SK-N-SH (cell line): ENCODE measurements at regions not wholly inside any gene's neighbourhood (a gene's known extent, or its start where the extent isn't known, plus 50 kb on each side); places are given as distances from the start of the nearest gene placed in this dataset.

Experiments
- CTCF ChIA-PET: fragments of 300-600, 350-600 bp; formaldehyde crosslinking; extraction: SDS; loops from one replicate; lab custom pipeline; 2021; lab: Yijun Ruan, JAX
- POLR2A ChIA-PET: fragments of 350-600 bp; sonication (Branson Sonifier 250); formaldehyde crosslinking; extraction: SDS; loops from one replicate; lab custom pipeline; 2020; ENCODE audit warnings: antibody characterized with exemption, inconsistent platforms; lab: Yijun Ruan, JAX
- DNase-seq: peaks from one replicate; pipeline ENCODE4 v3.0.0; 2012
- H2AFZ ChIP-seq: fragments of 200-600 bp; sonication (generic); 2 replicates; pipeline ENCODE4 v1.8.1; 2016; ENCODE audit warnings: antibody characterized with exemption, mild to moderate bottlenecking, low read depth
- H3F3A ChIP-seq: fragments of 200-600 bp; sonication (generic); replicated peaks from 2 replicates; pipeline ENCODE3; 2016; ENCODE audit warnings: antibody characterized with exemption, mild to moderate bottlenecking; ENCODE audit not compliant: insufficient read depth
- H3K27ac ChIP-seq, 2 experiments: fragments of 200-500 bp in 1 of 2; fragments of 200-600 bp in 1 of 2; sonication (Bioruptor generic) in 1 of 2; sonication (generic), shearing (Covaris generic) in 1 of 2; 2 replicates each; pipeline versions ENCODE4 v1.5.1 to v1.6.1; 2014 to 2016; ENCODE audit warnings: low read depth in 2 of 2, inconsistent platforms in 1 of 2, low read length in 1 of 2, mild to moderate bottlenecking in 1 of 2, mixed read lengths in 1 of 2
- H3K27me3 ChIP-seq: fragments of 200-600 bp; sonication (generic), shearing (Covaris generic); 2 replicates; pipeline ENCODE4 v1.6.1; 2016; ENCODE audit warnings: mixed run types; ENCODE audit not compliant: insufficient read depth
- H3K36me3 ChIP-seq, 2 experiments: fragments of 200-500 bp in 1 of 2; fragments of 200-600 bp in 1 of 2; sonication (Bioruptor generic) in 1 of 2; sonication (generic) in 1 of 2; replicated peaks in 1 of 2; 2 replicates each; pipeline versions ENCODE3 to v1.5.1; 2014 to 2016; ENCODE audit warnings: low read length in 1 of 2, mild to moderate bottlenecking in 1 of 2; ENCODE audit not compliant: insufficient read depth in 2 of 2, control insufficient read depth in 1 of 2
- H3K4me1 ChIP-seq, 2 experiments: fragments of 200-500 bp in 1 of 2; fragments of 200-600 bp in 1 of 2; sonication (Bioruptor generic) in 1 of 2; sonication (generic), shearing (Covaris generic) in 1 of 2; 2 replicates each; pipeline versions ENCODE4 v1.5.1 to v1.6.1; 2014 to 2016; ENCODE audit warnings: low read depth in 1 of 2, low read length in 1 of 2, mixed run types in 1 of 2; ENCODE audit not compliant: insufficient read depth in 2 of 2, control insufficient read depth in 1 of 2
- H3K4me2 ChIP-seq: fragments of 200-600 bp; sonication (generic), shearing (Covaris generic); 2 replicates; pipeline ENCODE4 v1.6.1; 2017; ENCODE audit warnings: mixed run types
- H3K4me3 ChIP-seq, 2 experiments: fragments of 200-500 bp in 1 of 2; fragments of 200-600 bp in 1 of 2; sonication (Bioruptor generic) in 1 of 2; sonication (generic), shearing (Covaris generic) in 1 of 2; 2 replicates each; pipeline versions ENCODE4 v1.5.1 to v1.8.1; 2014 to 2016; ENCODE audit warnings: low read depth in 2 of 2, inconsistent platforms in 1 of 2, low read length in 1 of 2, mild to moderate bottlenecking in 1 of 2, mixed read lengths in 1 of 2, moderate library complexity in 1 of 2
- H3K79me2 ChIP-seq: fragments of 200-600 bp; sonication (generic); 2 replicates; pipeline ENCODE4 v1.8.1; 2017; ENCODE audit warnings: mild to moderate bottlenecking; ENCODE audit not compliant: insufficient read depth
- H3K9ac ChIP-seq: fragments of 200-600 bp; sonication (generic); 2 replicates; pipeline ENCODE4 v1.6.1; 2017; ENCODE audit warnings: mixed run types
- H3K9me2 ChIP-seq: fragments of 200-600 bp; sonication (generic); 2 replicates; pipeline ENCODE4 v1.6.1; 2017; ENCODE audit warnings: mixed run types
- H3K9me3 ChIP-seq: fragments of 200-600 bp; sonication (generic); 2 replicates; pipeline ENCODE4 v1.6.1; 2017; ENCODE audit warnings: mixed run types, mild to moderate bottlenecking, moderate library complexity
- H4K20me1 ChIP-seq: fragments of 200-600 bp; sonication (generic); 2 replicates; pipeline ENCODE4 v1.6.1; 2017; ENCODE audit warnings: mild to moderate bottlenecking, mixed run types; ENCODE audit not compliant: insufficient read depth
- CHD2 ChIP-seq: fragments of 150-350 bp; IDR thresholded peaks from 2 replicates; pipeline ENCODE4 v1.6.1; 2018; ENCODE audit warnings: low read length; ENCODE audit not compliant: partially characterized antibody
- EZH2phosphoT487 ChIP-seq: fragments of 200-600 bp; sonication (generic); IDR thresholded peaks from 2 replicates; pipeline ENCODE4 v1.6.1; 2017; ENCODE audit warnings: low read depth, mixed run types, mild to moderate bottlenecking, antibody characterized with exemption, moderate library complexity, borderline replicate concordance
- GABPA ChIP-seq: IDR thresholded peaks from 2 replicates; pipeline ENCODE4 v1.4.0; 2012; ENCODE audit warnings: low read depth, mild to moderate bottlenecking
- GATA2 ChIP-seq: sonication (generic); formaldehyde crosslinking; IDR thresholded peaks from 2 replicates; pipeline ENCODE4 v1.5.0; 2020; ENCODE audit warnings: mild to moderate bottlenecking, missing genetic modification reagents
- JUND ChIP-seq: IDR thresholded peaks from 2 replicates; pipeline ENCODE4 v1.4.0; 2012
- MXI1 ChIP-seq: IDR thresholded peaks from 2 replicates; pipeline ENCODE4 v1.6.1; 2012; ENCODE audit warnings: mild to moderate bottlenecking, low read depth, low read length, improper control_type of control experiment
- RFX5 ChIP-seq: IDR thresholded peaks from 2 replicates; pipeline ENCODE4 v1.6.1; 2012; ENCODE audit warnings: mild to moderate bottlenecking, improper control_type of control experiment, low read length
- SMC3 ChIP-seq: IDR thresholded peaks from 2 replicates; pipeline ENCODE4 v1.6.1; 2012; ENCODE audit warnings: low read depth, low read length, improper control_type of control experiment
- TCF12 ChIP-seq: IDR thresholded peaks from 2 replicates; pipeline ENCODE4 v1.4.0; 2012
- YY1 ChIP-seq: IDR thresholded peaks from 2 replicates; pipeline ENCODE4 v1.4.0; 2012; ENCODE audit warnings: low read depth, mild to moderate bottlenecking
- WGBS: methylation state at CpG from one replicate; pipeline ENCODE4 v1.1.6; 2017; ENCODE audit warnings: low lambda C conversion rate; 5-methylcytosine and 5-hydroxymethylcytosine counted together
- TF ChIP-seq, protein P1 (sequence below): fragments of 200-600 bp; sonication (generic); IDR thresholded peaks from 2 replicates; pipeline ENCODE4 v1.6.1; 2017; ENCODE audit warnings: antibody characterized with exemption, mild to moderate bottlenecking, moderate library complexity
- TF ChIP-seq, protein P2 (sequence below): IDR thresholded peaks from 2 replicates; pipeline ENCODE4 v1.4.0; 2012; ENCODE audit warnings: low read depth, borderline replicate concordance
- TF ChIP-seq, protein P3 (sequence below): IDR thresholded peaks from 2 replicates; pipeline ENCODE4; 2012
- TF ChIP-seq, protein P4 (sequence below): IDR thresholded peaks from 2 replicates; pipeline ENCODE4 v1.4.0; 2012; ENCODE audit warnings: low read depth, borderline replicate concordance
- TF ChIP-seq, protein P5 (sequence below): fragments of 150-350 bp; IDR thresholded peaks from 2 replicates; pipeline ENCODE4 v1.6.1; 2016; ENCODE audit warnings: mild to moderate bottlenecking, low read depth, low read length

DNA sequence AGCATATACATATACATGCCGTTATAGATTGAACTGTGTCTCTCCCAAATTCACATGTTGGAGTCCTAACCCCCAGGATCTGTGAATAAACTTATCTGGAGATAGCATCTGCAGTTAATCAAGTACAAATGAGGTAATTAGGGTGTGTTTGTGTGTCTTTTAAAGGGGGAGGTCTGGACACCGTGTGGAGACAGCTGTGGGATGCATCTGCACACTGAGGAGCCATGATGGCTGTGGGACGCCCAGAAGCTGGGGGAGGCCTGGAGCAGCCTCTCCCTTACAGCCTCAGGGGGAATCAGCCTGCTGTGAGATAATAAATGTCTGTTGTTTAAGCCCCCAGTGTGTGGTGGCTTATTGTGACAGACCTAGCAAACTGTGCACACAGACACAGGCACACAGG lies 51.8 kb upstream of the COL18A1 start (continued):
- TF ChIP-seq YY1: no peak
- peak; percentile 34 for TF ChIP-seq CHD2
- no peak for TF ChIP-seq TCF12
- TF ChIP-seq, protein P1, sequence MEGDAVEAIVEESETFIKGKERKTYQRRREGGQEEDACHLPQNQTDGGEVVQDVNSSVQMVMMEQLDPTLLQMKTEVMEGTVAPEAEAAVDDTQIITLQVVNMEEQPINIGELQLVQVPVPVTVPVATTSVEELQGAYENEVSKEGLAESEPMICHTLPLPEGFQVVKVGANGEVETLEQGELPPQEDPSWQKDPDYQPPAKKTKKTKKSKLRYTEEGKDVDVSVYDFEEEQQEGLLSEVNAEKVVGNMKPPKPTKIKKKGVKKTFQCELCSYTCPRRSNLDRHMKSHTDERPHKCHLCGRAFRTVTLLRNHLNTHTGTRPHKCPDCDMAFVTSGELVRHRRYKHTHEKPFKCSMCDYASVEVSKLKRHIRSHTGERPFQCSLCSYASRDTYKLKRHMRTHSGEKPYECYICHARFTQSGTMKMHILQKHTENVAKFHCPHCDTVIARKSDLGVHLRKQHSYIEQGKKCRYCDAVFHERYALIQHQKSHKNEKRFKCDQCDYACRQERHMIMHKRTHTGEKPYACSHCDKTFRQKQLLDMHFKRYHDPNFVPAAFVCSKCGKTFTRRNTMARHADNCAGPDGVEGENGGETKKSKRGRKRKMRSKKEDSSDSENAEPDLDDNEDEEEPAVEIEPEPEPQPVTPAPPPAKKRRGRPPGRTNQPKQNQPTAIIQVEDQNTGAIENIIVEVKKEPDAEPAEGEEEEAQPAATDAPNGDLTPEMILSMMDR: no peak
- TF ChIP-seq GATA2: peak; percentile 74
- TF ChIP-seq EZH2phosphoT487: no peak
- no peak for TF ChIP-seq RFX5
- TF ChIP-seq MXI1: no peak; the same call in 1 of the 2 replicates
- TF ChIP-seq, protein P2, sequence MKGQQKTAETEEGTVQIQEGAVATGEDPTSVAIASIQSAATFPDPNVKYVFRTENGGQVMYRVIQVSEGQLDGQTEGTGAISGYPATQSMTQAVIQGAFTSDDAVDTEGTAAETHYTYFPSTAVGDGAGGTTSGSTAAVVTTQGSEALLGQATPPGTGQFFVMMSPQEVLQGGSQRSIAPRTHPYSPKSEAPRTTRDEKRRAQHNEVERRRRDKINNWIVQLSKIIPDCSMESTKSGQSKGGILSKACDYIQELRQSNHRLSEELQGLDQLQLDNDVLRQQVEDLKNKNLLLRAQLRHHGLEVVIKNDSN: no peak
- no peak for TF ChIP-seq GABPA
- TF ChIP-seq, all 33 proteins: peak for 4

DNA sequence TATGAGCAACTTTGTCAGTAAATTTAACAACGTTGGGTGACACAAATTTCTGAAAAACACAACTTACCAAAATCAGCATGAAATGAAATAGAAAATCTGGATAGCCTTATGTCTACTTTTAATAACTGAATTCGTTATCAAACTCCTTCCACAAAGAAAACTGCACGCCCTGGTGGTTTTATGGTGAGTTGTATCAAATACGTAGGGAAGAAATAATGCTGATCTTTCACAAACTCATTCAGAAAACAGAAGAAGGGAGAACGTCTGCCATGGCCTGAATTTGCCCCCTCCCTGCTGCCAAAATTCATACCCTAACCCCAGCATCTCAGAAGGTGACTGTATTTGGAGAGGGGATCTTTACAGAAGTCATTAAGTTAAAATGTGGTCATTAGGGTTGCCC lies 50.0 kb upstream of the COL18A1 start:
- Histone ChIP-seq H4K20me1 (no peaks in the 10 kb centered on the region), H3K4me1 (peaks cover 0 to 37% of the 10 kb centered on the region in 2 experiments; a peak in 1 of 4 replicates), H3K79me2 (no peaks in the 10 kb centered on the region), H3K27ac (no peak overlapping the region), H3K27me3 (no peaks in the 10 kb centered on the region), H2AFZ (no peak overlapping the region), H3K4me3 (no peak overlapping the region), H3K9me2 (no peaks in the 10 kb centered on the region), H3K4me2 (no peak overlapping the region), H3K36me3 (no peaks in the 10 kb centered on the region), H3F3A (peaks cover 3% of the 10 kb centered on the region), H3K9ac (no peak overlapping the region), H3K9me3 (no peaks in the 10 kb centered on the region)
- ChIA-PET CTCF (interaction anchor here (1.0 kb wide), 1 partner anchor 131 kb away, joined by 3 read pairs; no protein-coding TSS in a partner anchor), POLR2A (no interaction called here)
- TF ChIP-seq JUND: no peak
- TF ChIP-seq GABPA: no peak
- TF ChIP-seq, protein P3, sequence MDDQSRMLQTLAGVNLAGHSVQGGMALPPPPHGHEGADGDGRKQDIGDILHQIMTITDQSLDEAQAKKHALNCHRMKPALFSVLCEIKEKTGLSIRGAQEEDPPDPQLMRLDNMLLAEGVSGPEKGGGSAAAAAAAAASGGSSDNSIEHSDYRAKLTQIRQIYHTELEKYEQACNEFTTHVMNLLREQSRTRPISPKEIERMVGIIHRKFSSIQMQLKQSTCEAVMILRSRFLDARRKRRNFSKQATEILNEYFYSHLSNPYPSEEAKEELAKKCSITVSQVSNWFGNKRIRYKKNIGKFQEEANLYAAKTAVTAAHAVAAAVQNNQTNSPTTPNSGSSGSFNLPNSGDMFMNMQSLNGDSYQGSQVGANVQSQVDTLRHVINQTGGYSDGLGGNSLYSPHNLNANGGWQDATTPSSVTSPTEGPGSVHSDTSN: no peak
- TF ChIP-seq, protein P4, sequence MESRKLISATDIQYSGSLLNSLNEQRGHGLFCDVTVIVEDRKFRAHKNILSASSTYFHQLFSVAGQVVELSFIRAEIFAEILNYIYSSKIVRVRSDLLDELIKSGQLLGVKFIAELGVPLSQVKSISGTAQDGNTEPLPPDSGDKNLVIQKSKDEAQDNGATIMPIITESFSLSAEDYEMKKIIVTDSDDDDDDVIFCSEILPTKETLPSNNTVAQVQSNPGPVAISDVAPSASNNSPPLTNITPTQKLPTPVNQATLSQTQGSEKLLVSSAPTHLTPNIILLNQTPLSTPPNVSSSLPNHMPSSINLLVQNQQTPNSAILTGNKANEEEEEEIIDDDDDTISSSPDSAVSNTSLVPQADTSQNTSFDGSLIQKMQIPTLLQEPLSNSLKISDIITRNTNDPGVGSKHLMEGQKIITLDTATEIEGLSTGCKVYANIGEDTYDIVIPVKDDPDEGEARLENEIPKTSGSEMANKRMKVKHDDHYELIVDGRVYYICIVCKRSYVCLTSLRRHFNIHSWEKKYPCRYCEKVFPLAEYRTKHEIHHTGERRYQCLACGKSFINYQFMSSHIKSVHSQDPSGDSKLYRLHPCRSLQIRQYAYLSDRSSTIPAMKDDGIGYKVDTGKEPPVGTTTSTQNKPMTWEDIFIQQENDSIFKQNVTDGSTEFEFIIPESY: no peak
- TF ChIP-seq SMC3: no peak
- TF ChIP-seq, protein P5, sequence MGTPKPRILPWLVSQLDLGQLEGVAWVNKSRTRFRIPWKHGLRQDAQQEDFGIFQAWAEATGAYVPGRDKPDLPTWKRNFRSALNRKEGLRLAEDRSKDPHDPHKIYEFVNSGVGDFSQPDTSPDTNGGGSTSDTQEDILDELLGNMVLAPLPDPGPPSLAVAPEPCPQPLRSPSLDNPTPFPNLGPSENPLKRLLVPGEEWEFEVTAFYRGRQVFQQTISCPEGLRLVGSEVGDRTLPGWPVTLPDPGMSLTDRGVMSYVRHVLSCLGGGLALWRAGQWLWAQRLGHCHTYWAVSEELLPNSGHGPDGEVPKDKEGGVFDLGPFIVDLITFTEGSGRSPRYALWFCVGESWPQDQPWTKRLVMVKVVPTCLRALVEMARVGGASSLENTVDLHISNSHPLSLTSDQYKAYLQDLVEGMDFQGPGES: no peak
- 80% methylated on average over 5 of the region's 5 CpGs for WGBS
- no peak for DNase-seq
